ENCODE measurements at regions not wholly inside any gene's neighbourhood (a gene's known extent, or its start where the extent isn't known, plus 50 kb on each side); places are given as distances from the start of the nearest gene placed in this dataset.
"Not testable (repeated sequence)": the region's sequence is repeated elsewhere in the genome, so short reads cannot be mapped to it uniquely, and the experiment has no call there.

DNA sequence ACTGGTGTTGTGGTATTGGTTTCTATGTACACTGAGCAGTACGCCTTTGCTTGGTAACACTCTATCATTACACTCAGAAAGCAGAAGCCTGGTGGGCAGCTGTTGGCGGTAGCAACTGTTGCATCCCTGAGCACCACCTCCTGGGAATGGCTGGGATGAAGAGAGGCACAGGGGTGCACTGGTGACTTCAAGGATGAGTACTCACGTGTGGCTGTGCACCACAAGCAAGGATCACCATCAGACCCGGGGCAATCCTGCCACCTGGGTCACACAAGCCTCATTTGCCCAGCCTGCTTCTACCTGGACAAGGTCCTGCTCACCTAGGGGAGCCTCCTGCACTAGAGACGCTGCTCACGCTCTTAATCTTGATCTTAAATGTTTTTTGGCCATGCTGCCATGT is 336.4 kb downstream of the SI start:
- FAIRE-seq = no peak

DNA sequence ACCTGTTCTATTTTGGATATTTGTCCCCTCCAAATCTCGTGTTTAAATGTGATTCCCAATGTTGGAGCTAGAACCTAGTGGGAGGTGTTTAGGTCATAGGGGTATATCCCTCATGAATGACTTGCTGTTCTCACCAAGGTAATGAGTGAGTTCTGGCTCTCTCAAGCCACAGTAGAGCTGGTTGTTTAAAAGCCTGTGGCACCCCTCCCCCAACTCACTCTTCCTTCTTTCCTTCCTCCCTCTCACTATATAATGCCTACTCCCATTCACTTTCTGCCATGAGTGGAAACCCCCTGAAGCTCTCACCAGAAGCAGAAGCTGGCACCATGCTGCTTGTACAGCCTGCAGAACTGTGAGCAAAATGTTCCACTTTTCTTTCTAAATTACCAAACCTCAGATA is 341.1 kb downstream of the SI start:
- FAIRE-seq = no peak

DNA sequence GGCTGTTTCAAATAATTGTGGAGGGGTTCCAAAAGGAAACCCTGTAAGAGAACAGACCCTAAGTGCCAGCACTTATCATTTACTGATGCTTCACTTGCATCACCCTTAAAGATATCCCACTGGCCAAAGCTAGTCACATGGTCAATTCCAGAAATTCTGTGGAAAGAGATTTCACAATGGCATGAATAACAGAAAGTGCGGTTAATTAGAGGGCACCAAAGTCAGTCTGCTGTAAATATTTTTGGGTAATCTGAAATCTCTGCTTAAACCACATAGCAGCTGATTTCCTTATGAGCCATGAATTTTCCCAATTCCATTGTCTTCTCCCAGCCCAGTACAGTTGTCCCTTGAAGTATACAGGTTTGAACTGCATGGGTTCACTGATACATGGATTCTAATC is 346.1 kb downstream of the SI start:
- no peak for FAIRE-seq

DNA sequence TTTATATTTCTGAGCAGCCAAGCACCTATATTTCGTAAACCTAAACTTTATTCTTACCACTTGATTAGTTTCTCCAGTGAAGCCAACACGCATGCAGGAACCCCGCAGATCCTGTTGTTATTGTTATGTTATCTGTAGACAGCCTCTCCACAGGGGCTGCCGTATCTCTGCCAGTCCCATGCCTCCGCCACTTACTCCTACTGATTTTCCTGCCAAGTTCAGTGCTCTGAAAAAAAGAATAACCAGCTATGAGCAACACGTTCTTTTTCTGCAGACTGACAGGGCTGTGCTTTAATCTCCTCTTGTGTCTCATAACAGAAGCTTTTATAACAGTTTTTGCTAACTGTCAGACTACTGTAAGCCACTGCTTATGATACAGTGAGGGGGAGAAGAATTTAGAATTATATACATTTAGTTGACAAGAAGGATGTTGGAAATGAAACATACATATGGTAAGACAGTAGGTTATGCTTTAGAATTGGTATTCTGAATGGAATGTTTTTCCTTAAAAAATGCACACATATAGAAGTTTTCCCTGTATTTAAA is 347.4 kb downstream of the SI start:
- no peak for FAIRE-seq

DNA sequence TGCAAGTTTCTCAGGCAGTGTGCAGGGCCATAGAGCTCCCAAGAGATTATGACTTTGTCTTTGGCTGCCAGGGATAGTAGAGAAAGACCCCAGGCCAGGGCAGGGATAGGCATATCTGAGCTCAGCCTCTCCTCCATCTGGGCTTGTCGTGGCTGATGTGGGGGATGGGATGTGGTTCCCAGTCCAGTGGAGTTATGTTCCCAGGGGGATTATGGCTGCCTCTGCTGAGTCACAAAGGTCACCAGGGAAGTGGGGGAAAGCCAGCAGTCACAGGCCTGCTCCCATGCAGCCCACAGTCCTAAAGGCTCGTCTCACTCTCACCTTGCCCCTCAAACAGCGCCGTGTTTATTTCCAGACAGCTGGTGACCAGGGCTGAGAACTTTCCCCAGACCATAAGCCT is 354.9 kb downstream of the SI start:
- no peak for FAIRE-seq

DNA sequence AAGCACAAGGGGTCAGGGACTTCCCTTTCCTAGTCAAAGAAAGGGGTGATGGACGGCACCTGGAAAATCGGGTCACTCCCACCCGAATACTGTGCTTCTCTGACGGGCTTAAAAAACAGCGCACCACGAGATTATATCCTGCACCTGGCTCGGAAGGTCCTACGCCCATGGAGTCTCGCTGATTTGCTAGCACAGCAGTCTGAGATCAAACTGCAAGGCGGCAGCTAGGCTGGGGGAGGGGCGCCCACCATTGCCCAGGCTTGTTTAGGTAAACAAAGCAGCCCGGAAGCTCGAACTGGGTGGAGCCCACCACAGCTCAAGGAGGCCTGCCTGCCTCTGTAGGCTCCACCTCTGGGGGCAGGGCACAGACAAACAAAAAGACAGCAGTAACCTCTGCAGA is 375.5 kb downstream of the SI start:
- FAIRE-seq = not testable (repeated sequence)

DNA sequence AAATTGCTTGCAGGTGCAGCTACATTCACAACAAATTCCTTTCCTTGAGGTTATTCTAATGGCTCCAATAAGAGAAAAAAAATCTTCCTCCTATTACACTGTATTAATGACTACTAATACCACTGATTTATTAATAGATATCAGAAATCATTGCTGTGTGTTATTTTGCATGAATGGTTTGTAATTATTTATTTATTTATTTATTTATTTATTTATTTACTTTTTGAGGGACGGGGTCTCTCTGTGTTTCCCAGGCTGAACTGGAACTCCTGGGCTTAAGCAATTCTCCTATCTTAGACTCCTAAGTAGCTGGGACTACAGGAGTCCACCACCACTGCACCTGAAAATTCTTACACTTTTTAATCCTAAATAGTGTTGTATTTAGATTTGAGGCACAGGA is 390.4 kb downstream of the SI start:
- FAIRE-seq = no peak

DNA sequence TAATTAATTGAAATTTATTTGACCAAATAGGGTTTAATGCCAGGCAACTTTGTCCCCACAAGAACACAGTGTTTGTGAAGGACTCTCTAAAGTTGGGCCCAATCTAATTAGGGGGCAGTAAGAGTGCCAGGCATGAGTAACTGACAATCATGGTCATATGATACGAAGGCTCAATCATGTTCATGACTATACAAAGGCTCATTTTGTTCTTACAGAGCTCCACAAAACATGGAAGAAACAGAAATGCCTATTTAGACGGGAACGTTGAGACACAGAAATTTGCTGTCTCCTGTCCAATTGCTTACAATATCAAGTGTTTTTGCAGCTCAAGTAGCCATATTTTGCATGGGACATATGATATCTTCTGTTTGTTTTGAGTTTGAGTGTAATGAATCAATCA is 391.1 kb downstream of the SI start:
- no peak for FAIRE-seq

DNA sequence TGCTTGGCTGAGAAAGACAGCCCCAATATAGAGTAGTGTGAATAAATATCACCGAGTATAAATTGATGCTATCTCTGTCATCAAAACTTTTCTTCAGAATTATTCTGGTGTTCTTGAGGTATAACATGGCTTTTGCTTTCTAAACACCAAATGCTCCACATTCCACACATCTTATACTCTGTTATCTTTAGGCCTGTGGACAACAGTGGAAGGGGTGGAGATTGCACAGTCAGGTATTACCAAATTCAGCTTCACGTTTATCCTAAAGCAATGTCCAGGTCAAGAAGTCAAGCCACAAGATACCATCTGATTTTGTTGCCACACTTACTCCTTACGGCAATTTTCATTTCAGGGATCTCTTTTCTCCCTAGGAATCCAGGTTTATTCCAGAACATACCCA is 394.8 kb downstream of the SI start:
- FAIRE-seq = no peak

DNA sequence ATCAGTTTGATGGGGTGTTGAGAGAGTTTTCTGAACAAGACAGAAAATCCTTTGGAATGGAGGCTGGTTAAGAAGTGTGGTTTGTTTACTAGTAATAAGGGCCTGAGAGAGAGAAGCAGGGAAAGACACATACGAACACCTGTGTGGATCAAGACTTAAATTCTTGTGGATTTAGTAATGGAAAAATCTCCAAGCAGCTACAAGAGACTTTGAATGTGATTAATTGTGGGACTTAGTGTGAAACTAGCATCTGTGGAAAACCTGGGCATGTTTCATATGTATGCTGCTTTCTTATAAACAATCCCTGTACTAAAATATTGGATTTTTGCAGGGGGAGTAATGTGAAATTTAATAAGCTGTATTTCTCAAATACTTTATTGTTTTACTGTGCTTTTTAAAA is 399.1 kb downstream of the SI start:
- FAIRE-seq = no peak

DNA sequence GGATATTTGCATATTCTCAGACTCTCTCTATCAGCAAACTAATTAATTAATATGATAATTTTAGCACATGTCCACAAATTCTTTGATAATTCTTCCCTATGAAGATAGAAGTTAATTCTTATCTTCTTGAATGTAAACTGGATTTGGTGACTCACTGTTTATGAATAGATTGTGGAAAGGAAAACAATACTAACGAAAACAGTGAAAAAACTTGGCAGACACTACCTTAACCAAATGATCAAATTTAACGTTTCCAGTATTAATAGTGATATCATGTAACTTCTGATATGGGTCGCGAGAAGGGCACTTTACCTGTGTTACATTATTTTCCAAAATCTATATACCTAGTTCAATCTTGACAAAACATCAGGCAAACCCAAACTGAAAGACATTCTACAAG is 401.0 kb downstream of the SI start:
- FAIRE-seq = no peak

DNA sequence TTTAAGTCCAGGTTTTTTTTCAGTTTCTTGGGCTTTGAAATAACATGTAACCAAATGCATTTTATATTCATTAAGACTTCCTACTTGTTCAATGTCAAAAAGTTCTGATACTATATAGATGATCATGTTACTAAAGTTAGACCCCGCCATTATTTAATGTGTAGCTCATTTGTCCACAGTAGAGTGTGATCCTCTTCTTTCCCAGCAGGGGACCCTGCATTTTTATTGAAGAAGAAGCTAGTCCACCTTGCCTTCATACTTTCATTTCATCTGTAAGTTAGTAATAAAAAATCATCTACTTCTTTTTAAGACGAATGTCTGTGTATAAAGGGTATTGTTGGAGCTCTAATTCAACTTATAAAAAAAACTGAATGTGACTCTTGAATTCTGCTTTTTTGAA is 404.6 kb downstream of the SI start:
- FAIRE-seq = no peak

DNA sequence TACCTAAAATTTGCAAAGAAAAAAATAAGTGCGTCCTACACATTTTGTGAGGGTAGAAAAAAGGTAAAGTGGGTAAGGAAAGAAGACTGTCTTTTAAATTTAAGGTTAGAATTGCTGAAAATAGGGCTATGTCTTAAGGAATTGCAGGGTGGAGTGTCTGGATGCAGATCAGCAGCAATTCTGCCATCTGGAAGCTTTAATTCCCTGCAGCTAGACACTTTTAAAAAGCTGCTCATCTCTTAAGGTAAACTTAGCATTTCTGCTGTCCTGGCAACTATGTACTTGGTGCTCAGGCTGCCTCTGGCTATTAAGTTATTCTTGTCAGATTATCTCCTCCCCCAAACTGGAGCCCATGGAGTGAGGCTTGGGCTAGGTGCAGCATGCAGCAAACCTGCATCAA is 420.2 kb downstream of the SI start:
- no peak for FAIRE-seq

DNA sequence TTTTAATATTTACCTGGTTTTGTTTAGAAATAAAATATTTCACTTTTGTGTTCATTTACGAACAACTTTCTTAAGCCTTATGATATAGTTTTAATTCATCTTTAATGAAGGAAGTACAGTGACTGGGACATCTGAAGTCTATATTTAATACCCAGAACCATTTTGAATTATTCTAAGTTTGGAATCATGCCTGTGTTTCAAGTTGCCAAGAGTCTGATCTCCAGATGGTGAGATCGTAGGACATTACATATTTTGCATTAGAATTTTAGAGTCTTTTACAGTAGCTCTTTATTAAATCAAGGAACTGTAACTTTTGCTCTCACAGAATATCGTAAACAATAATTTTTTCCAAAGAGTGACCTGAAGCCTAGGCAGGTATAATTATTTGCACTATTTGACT is 420.7 kb downstream of the SI start:
- no peak for FAIRE-seq

DNA sequence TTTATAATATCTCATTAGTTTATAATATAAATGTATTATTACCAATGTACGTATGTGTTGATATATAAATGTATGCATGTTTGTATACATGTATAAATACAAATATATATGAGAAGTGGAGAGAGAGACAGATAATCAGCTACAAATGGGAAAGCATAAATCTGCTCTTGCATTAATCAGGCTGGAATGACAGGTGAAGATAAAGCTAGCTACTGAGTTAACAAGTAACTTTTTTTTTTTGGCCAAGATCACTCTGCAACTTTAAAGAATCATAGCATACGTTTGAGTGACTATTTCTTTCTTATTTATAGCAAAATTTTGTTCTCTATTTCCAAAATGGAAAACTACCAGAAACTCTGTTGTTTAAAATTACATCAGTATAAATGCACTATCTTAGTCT is 422.8 kb downstream of the SI start:
- no peak for FAIRE-seq

DNA sequence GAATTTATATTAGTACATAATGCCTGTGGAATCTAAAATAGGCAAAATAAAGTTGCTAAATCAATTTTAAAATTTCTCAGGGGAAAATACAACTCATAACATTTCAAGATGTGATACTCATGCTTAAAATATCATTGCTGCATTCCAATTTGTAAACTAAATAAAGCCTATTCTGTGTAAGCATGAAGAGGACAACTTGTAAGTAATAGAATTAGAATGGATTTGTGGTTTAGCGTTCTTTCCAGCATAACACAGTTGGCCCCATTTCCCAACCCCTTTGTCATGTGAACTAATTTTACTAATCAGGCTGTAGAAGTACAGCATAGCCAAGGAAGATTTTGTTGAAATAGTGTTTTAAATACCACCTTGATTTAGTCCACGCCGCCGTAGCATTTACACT is 437.2 kb downstream of the SI start:
- FAIRE-seq = no peak

DNA sequence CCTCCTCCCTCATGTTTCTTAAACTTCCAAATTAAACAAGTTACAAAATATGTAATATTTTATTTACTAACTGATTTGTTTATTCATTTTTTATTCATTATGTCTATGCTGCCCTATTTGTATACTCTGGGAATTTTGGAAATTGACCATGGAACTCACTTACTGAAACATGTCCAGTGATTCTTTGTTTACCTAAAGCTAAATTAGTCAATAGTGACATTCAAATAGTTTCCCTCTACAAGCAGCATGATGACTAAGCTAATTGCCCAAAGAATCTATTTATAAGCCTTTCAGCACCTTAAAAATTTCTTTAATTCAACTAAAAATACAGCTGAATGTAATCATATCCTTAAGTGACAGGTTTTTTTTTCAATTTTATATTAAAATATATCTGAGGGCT is 437.7 kb downstream of the SI start:
- no peak for FAIRE-seq

DNA sequence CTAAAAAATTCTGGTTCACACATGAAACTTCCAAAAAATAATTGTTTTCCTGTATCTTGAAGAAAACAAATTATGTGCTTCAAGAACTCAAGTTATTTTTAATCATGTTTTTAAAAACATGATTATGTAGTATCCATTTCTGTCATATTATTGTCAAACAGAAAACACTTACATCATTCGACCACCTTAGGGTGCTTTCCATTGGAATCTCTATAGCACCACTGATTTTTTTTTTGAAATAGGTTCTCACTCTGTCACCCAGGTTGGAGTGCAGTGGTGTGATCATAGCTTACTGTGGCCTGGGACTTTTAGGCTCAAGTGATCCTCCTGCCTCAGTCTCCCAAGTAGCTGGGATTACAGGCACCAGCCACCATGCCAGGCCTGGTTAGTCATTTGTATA is 457.3 kb downstream of the SI start:
- FAIRE-seq = no peak

DNA sequence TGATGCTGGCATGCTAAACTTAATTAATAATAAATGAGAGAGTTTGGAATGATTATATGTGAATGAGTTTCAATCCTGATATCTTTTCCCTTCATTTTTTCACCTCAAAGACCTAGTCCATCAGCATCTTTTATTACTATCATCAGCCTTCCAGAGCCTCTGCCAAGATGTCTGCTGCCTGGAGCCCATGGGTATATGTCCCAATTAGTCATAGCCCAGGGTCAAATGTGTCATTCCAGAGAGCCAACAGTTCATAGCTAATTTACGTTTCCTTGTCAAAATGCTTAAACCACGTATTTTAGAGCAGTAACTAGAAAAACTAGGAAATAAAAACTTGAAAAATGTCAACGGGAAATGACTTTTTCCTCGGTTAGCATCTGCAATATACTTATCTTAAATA is 457.9 kb downstream of the SI start:
- no peak for FAIRE-seq

DNA sequence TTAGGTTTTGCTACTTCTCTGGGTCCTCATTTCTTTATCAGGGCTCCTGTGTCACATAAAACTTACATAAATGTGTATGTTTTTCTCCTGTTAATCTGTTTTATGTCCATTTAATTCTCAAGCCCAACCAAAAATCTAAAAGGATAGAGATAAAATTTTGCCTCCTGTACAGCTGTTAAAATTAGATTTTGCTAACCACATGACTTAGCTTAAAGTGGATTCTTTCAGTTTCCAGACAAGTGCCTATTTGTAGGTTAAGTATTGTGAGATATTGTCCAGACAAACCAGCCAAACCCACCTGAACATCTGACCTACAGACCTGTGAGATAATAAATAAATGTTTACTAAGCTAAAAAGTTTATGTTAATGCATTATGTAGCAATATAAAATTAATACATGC is 465.5 kb downstream of the SI start:
- no peak for FAIRE-seq

DNA sequence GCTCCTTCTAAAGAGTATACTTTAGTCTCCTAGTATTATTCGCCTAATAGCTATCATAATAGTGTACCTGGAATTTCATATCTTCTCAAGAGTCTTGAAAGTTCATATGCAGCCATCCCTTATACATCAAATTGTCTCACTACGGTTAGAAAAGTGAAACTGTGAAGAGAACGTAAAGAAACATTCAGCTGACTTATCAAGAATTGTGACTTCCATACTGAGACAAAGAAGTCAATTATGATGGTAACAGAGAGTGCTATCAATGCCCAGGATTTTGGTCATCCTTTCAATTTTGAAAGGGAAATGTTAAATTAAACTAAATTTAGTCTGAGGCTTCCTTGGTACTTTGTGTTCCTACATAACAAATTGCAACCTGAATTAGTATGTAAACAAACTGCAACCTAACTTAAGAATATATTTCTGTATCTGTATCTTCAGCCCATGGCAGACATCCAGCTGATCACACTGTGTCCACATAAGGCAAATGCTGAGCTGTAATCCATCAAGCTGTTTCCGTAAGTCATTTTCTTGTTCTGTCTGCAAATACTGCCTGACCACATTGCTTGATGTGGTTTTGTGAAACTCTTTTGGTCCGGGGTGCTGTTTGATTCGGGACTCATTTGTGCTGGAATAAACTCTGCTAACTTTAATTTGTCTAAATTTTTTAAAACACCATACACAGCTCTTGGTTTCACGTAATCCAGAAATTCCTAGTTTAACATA is 469.6 kb downstream of the SI start:
- no peak for FAIRE-seq

DNA sequence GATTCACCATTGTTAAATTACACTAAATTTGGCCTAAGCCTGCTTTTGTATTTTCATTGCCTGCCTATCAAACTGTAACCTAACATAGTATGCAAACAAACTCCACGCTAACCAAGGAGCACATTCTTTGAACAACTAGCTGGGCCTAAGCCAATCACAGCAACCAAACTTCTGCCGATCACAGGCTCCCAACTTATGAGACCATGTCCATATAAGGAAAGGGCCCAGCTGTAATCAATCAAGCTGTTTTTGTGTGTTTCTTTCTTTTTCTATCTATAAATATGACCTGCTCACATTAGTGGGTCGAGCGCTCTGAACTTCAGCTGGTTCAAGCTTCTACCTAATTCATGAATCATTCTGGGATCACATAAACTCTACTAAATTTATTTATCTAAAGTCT is 473.6 kb downstream of the SI start:
- FAIRE-seq = no peak

DNA sequence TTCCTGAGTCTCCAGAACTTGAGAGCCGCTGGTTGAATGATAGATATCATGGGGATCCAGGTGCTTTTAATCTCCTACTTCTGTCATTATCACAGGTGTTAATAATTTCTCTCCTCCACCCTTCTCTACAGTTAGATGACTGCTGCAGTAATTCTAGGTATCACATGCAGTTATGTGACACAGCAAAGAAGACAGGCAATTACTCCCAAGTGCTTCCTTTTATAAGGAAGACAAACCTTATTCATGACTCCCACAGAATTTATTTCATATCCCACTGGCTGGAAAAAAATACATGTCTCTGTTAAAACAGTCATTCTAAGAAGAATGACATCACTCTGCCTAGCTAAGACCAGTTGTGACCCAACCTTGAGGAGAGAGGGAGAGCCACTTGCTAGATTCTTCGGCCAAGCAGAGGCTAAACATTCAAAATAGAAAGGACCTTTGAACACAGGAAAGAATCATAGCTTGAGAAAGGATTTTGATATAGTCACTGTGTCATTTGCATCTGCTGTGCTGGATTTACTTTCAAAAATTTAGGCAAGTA is 500.6 kb downstream of the SI start:
- FAIRE-seq = no peak

DNA sequence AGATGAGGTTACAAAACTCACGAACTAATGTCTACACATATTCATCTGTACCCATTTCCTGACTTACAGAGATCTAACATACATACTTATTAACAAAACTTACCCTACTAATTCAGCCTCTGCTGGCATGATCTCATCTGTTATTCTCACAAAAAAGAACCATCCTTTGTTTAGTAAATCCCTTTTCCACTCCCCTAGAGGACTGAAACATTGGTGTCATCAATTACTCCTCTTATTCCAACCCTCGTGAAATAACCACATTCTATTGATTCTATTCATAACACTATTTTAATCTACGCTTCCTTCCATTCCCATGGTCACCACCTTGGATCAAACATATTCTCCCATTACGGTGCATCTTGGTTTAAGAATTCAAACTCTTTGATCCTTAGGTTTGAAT is 505.9 kb downstream of the SI start:
- FAIRE-seq = no peak

DNA sequence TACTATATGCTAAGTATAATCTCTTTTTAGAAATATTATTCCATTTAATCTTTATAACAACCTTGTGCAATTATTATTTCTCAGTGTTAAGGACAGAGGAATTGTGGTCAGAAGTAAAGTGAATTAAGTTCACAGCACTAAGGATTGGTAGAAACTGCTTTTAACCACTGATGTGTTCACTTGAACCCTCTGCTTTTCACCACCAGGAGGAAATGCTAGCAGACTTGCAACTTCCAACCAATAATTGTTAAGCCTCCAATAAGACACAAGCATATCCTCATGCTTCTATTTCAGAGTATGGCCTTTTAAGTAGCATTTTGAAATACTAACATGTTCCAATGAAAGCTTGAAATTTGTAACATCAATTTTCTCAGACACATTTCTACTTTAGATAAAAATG is 527.4 kb downstream of the SI start:
- no peak for FAIRE-seq

Measured in islet of Langerhans (tissue), 1 donor.